GM12878 (cell line): ENCODE measurements at regions not wholly inside any gene's neighbourhood (a gene's known extent, or its start where the extent isn't known, plus 50 kb on each side); places are given as distances from the start of the nearest gene placed in this dataset.

Experiments used
- BRCA1 ChIP-seq: IDR thresholded peaks from 2 replicates; pipeline ENCODE4 v1.6.1; 2011; ENCODE audit warnings: low read depth, low read length, improper control_type of control experiment
- CBFB ChIP-seq: IDR thresholded peaks from 2 replicates; pipeline ENCODE4 v1.6.1; 2016; ENCODE audit warnings: antibody characterized with exemption, low read depth
- CREB1 ChIP-seq: IDR thresholded peaks from 2 replicates; pipeline ENCODE4 v1.6.1; 2012; ENCODE audit warnings: low read depth, mild to moderate bottlenecking, inconsistent platforms
- EED ChIP-seq: sonication (generic); IDR thresholded peaks from 2 replicates; pipeline ENCODE4 v1.6.1; 2016; ENCODE audit warnings: antibody characterized with exemption, low read depth
- EP300 ChIP-seq, 2 experiments: fragments of 150-350 bp in 1 of 2; IDR thresholded peaks; 2 replicates each; pipeline ENCODE4 v1.6.1; 2011 to 2012; ENCODE audit warnings: low read depth in 2 of 2, low read length in 2 of 2, borderline replicate concordance in 1 of 2, improper control_type of control experiment in 1 of 2, inconsistent platforms in 1 of 2; ENCODE audit not compliant: control insufficient read depth in 1 of 2
- EZH2 ChIP-seq: IDR thresholded peaks from 2 replicates; pipeline ENCODE4 v1.6.1; 2012; ENCODE audit warnings: low read depth, mild to moderate bottlenecking, control low read depth, inconsistent platforms, low read length, borderline replicate concordance; ENCODE audit not compliant: control insufficient read depth
- MTA3 ChIP-seq: IDR thresholded peaks from 2 replicates; pipeline ENCODE4 v1.6.1; 2012; ENCODE audit warnings: low read length, inconsistent platforms, borderline replicate concordance
- PAX5 ChIP-seq: IDR thresholded peaks from 2 replicates; pipeline ENCODE4 v1.6.1; 2011; ENCODE audit warnings: low read depth, low read length, borderline replicate concordance
- POLR2A ChIP-seq: IDR thresholded peaks from 2 replicates; pipeline ENCODE4 v1.6.1; 2011; ENCODE audit warnings: low read depth, mild to moderate bottlenecking, low read length
- ZZZ3 ChIP-seq: IDR thresholded peaks from 2 replicates; pipeline ENCODE4 v1.6.1; 2011; ENCODE audit warnings: low read depth; ENCODE audit not compliant: control insufficient read depth, insufficient read length
- TF ChIP-seq, protein P1 (sequence below): fragments of 450-650 bp; IDR thresholded peaks from 2 replicates; pipeline ENCODE4 v1.6.1; 2017; ENCODE audit warnings: mild to moderate bottlenecking, moderate library complexity
- TF ChIP-seq, protein P2 (sequence below), 3 experiments: IDR thresholded peaks in 2 of 3; conservative IDR thresholded peaks in 1 of 3; 2 replicates each; pipeline ENCODE4 v1.5.1; 2011; ENCODE audit warnings: low read depth in 3 of 3, low read length in 3 of 3, mild to moderate bottlenecking in 3 of 3, control low read depth in 2 of 3, moderate library complexity in 2 of 3, inconsistent platforms in 1 of 3, mixed read lengths in 1 of 3; ENCODE audit not compliant: control insufficient read depth in 2 of 3, insufficient read depth in 1 of 3; ENCODE audit errors: extremely low read depth in 1 of 3
- TF ChIP-seq, protein P3 (sequence below): IDR thresholded peaks from 2 replicates; pipeline ENCODE4 v1.6.1; 2012; ENCODE audit warnings: low read depth, low read length, improper control_type of control experiment

DNA sequence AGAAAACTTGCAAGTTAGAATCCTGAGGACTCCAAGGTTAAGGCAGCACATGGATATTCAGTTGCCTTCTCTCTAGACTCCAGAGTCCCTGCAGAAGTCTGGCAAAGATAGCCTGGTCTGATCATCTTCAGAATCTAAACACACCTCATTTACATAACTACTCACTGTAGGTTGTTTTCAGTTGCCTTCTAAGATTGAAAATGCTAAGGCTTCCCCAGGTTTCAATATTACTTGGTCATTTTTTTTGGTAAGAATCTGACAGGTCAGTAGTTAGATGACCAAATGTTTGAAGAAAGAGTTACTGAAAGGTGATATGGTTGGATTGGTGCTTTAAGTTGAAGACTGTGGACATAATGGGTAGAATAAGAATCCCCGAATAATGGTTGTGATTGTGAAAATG, 205.4 kb upstream of the KCNJ16 start:
- TF ChIP-seq EP300 (IDR thresholded peaks at IDR 0.05; ENCODE audit: borderline replicate concordance in 1 of 2, control insufficient read depth in 1 of 2, low read depth in 2 of 2, low read length in 2 of 2), result no peak
- TF ChIP-seq, protein P1, sequence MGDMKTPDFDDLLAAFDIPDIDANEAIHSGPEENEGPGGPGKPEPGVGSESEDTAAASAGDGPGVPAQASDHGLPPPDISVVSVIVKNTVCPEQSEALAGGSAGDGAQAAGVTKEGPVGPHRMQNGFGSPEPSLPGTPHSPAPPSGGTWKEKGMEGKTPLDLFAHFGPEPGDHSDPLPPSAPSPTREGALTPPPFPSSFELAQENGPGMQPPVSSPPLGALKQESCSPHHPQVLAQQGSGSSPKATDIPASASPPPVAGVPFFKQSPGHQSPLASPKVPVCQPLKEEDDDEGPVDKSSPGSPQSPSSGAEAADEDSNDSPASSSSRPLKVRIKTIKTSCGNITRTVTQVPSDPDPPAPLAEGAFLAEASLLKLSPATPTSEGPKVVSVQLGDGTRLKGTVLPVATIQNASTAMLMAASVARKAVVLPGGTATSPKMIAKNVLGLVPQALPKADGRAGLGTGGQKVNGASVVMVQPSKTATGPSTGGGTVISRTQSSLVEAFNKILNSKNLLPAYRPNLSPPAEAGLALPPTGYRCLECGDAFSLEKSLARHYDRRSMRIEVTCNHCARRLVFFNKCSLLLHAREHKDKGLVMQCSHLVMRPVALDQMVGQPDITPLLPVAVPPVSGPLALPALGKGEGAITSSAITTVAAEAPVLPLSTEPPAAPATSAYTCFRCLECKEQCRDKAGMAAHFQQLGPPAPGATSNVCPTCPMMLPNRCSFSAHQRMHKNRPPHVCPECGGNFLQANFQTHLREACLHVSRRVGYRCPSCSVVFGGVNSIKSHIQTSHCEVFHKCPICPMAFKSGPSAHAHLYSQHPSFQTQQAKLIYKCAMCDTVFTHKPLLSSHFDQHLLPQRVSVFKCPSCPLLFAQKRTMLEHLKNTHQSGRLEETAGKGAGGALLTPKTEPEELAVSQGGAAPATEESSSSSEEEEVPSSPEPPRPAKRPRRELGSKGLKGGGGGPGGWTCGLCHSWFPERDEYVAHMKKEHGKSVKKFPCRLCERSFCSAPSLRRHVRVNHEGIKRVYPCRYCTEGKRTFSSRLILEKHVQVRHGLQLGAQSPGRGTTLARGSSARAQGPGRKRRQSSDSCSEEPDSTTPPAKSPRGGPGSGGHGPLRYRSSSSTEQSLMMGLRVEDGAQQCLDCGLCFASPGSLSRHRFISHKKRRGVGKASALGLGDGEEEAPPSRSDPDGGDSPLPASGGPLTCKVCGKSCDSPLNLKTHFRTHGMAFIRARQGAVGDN, result no peak
- TF ChIP-seq, protein P2, sequence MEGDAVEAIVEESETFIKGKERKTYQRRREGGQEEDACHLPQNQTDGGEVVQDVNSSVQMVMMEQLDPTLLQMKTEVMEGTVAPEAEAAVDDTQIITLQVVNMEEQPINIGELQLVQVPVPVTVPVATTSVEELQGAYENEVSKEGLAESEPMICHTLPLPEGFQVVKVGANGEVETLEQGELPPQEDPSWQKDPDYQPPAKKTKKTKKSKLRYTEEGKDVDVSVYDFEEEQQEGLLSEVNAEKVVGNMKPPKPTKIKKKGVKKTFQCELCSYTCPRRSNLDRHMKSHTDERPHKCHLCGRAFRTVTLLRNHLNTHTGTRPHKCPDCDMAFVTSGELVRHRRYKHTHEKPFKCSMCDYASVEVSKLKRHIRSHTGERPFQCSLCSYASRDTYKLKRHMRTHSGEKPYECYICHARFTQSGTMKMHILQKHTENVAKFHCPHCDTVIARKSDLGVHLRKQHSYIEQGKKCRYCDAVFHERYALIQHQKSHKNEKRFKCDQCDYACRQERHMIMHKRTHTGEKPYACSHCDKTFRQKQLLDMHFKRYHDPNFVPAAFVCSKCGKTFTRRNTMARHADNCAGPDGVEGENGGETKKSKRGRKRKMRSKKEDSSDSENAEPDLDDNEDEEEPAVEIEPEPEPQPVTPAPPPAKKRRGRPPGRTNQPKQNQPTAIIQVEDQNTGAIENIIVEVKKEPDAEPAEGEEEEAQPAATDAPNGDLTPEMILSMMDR (IDR thresholded peaks at IDR 0.05 in 2 of 3, conservative IDR thresholded peaks at IDR 0.05 in 1 of 3; ENCODE audit: control insufficient read depth in 2 of 3, extremely low read depth in 1 of 3, insufficient read depth in 1 of 3, low read depth in 3 of 3, low read length in 3 of 3), result no peak
- no peak for TF ChIP-seq EZH2
- TF ChIP-seq ZZZ3, result no peak
- no peak for TF ChIP-seq MTA3
- TF ChIP-seq BRCA1, result no peak
- no peak for TF ChIP-seq POLR2A
- TF ChIP-seq EED, result no peak
- TF ChIP-seq, protein P3, sequence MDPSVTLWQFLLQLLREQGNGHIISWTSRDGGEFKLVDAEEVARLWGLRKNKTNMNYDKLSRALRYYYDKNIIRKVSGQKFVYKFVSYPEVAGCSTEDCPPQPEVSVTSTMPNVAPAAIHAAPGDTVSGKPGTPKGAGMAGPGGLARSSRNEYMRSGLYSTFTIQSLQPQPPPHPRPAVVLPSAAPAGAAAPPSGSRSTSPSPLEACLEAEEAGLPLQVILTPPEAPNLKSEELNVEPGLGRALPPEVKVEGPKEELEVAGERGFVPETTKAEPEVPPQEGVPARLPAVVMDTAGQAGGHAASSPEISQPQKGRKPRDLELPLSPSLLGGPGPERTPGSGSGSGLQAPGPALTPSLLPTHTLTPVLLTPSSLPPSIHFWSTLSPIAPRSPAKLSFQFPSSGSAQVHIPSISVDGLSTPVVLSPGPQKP, result no peak
- no peak for TF ChIP-seq CREB1
- TF ChIP-seq PAX5, result no peak
- no peak for TF ChIP-seq CBFB
